ENCODE measurements at regions not wholly inside any gene's neighbourhood (a gene's known extent, or its start where the extent isn't known, plus 50 kb on each side); places are given as distances from the start of the nearest gene placed in this dataset.

- H3K27me3 Mint-ChIP-seq, result no peaks in the 10 kb centered on the region
- DNase-seq, result no peak
- no peak overlapping the region for H3K27ac Mint-ChIP-seq
- H3K4me3 Mint-ChIP-seq, result no peak overlapping the region
- ATAC-seq, result no peak
- no peaks in the 10 kb centered on the region for H3K36me3 Mint-ChIP-seq
- CTCF ChIA-PET, result no interaction called here
- H3K9me3 Mint-ChIP-seq (ENCODE audit: low read depth), result no peaks in the 10 kb centered on the region
- no peaks in the 10 kb centered on the region for H3K4me1 Mint-ChIP-seq
These were observed 91.7 kb upstream of the DSCAM start for GRCh38 chr21:40938611-40939010.

GRCh38 chr21:40947713-40948112 lies 100.8 kb upstream of the DSCAM start:
- Mint-ChIP-seq H3K9me3 (ENCODE audit: low read depth) (peaks cover 2% of the 10 kb centered on the region), H3K4me1 (no peaks in the 10 kb centered on the region), H3K36me3 (no peaks in the 10 kb centered on the region), H3K4me3 (no peak overlapping the region), H3K27ac (no peak overlapping the region), H3K27me3 (no peaks in the 10 kb centered on the region)
- CTCF ChIA-PET, result no interaction called here
- DNase-seq (no peak), ATAC-seq (no peak)

DNA sequence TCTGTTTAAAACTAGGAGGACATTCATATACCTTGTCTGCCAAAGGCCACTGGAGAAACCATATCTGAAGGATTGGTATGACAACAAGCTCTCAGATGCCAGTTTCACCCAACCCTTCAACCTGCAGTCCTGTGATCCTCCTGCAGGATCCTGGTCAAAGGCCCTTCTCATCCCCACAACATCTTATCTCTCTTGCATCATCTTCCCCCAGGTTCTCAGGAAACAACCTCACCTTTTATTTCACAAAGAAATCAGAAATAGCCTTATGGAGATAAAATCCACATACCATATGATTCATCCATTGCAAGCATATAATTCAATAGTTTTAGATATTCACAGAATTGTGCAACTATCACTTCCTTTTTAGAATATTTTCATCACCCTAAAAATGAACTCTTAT lies 104.0 kb upstream of the DSCAM start:
- Mint-ChIP-seq H3K36me3 (no peaks in the 10 kb centered on the region), H3K27me3 (no peaks in the 10 kb centered on the region), H3K4me3 (no peak overlapping the region), H3K4me1 (no peaks in the 10 kb centered on the region), H3K27ac (no peak overlapping the region), H3K9me3 (ENCODE audit: low read depth) (peaks cover 2% of the 10 kb centered on the region)
- ATAC-seq (no peak), DNase-seq (no peak)
- CTCF ChIA-PET, result no interaction called here

DNA sequence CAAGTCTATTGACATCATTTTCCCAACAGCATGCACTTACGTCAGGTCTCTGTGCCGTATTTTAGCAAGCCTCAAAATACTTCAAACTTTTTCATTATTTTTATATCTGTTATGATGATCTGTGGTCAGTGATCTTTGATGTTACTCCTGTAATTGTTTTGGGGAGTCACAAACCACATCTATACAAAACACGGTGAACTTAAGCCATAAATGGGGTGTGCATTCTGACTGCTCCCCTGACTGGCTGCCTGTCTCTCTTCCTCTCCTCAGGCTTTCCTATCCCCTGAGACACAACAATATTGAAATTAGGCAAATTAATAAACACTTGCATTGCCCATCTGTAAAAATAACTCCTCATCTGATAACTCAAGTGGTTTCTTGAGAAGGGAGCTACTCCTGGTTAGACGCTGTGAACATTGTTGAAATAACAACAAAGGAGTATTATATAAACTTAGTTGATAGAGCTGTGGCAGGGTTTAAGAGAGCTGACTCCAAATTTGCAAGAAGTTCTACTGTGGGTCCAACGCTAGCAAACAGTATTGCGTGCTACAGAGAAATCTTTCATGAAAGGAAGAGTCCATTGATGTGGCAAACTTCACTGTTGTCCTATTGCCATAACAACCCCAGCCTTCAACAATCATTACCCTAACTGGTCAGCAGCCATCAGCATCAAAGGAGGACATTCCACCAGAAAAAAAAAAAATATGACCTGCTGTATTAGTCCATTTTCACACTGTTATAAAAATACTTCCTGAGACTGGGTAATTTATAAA lies 105.8 kb upstream of the DSCAM start:
- no peak overlapping the region for H3K27ac Mint-ChIP-seq
- CTCF ChIA-PET, result no interaction called here
- H3K9me3 Mint-ChIP-seq (ENCODE audit: low read depth), result no peaks in the 10 kb centered on the region
- no peak for ATAC-seq
- no peaks in the 10 kb centered on the region for H3K4me1 Mint-ChIP-seq
- H3K27me3 Mint-ChIP-seq, result no peaks in the 10 kb centered on the region
- H3K36me3 Mint-ChIP-seq, result no peaks in the 10 kb centered on the region
- H3K4me3 Mint-ChIP-seq, result no peak overlapping the region
- no peak for DNase-seq

- Mint-ChIP-seq H3K27ac (no peak overlapping the region), H3K27me3 (no peaks in the 10 kb centered on the region), H3K9me3 (ENCODE audit: low read depth) (no peaks in the 10 kb centered on the region), H3K4me1 (no peaks in the 10 kb centered on the region), H3K36me3 (no peaks in the 10 kb centered on the region), H3K4me3 (no peak overlapping the region)
- CTCF ChIA-PET, result no interaction called here
- ATAC-seq (no peak), DNase-seq (no peak)
These were observed 117.7 kb upstream of the DSCAM start for GRCh38 chr21:40964691-40965090.

DNA sequence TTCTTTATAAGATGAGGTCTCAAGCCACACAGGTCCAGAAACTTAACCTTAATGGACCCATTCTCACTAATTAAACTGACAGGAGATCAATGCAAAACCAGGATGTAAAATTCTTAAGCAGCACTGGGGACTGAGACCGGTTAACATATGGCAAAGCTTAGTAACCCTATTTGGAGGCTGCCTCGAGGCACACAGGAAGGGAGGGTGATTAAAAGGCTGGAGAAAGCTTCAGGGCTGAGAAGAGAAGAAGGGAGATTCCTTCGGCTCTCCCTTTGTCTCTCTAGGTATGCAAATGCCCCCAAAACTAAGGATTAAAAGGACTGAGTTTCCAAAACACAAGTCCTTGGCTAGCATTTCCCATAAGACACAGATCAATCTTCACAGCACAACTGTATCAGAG lies 120.8 kb upstream of the DSCAM start:
- Mint-ChIP-seq H3K27ac (no peak overlapping the region), H3K9me3 (ENCODE audit: low read depth) (no peaks in the 10 kb centered on the region), H3K36me3 (no peaks in the 10 kb centered on the region), H3K4me3 (no peak overlapping the region), H3K4me1 (no peaks in the 10 kb centered on the region), H3K27me3 (no peaks in the 10 kb centered on the region)
- no peak for DNase-seq
- no peak for ATAC-seq
- CTCF ChIA-PET, result no interaction called here

DNA sequence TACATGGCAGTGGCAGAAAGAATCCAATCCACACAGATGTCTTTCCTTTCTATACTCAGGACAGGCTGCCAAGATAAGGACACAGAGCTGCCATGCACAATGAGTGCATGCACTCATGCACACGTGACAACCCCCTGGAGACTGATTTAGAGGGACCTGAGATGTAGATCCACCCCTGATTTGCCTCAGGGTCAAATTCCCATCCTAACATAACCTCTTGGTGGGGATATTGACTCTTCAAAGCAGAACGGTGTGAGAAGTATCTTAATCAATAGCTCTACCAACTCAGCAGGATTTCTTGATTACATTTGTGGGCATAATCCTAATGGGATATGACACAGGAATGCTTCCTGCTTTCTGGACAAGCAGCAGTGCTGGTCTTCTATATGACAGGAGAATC lies 125.2 kb upstream of the DSCAM start:
- Mint-ChIP-seq H3K4me1 (no peaks in the 10 kb centered on the region), H3K36me3 (no peaks in the 10 kb centered on the region), H3K27ac (no peak overlapping the region), H3K9me3 (ENCODE audit: low read depth) (peaks cover 2% of the 10 kb centered on the region), H3K4me3 (no peak overlapping the region), H3K27me3 (no peaks in the 10 kb centered on the region)
- DNase-seq (no peak), ATAC-seq (no peak)
- CTCF ChIA-PET, result no interaction called here

DNA sequence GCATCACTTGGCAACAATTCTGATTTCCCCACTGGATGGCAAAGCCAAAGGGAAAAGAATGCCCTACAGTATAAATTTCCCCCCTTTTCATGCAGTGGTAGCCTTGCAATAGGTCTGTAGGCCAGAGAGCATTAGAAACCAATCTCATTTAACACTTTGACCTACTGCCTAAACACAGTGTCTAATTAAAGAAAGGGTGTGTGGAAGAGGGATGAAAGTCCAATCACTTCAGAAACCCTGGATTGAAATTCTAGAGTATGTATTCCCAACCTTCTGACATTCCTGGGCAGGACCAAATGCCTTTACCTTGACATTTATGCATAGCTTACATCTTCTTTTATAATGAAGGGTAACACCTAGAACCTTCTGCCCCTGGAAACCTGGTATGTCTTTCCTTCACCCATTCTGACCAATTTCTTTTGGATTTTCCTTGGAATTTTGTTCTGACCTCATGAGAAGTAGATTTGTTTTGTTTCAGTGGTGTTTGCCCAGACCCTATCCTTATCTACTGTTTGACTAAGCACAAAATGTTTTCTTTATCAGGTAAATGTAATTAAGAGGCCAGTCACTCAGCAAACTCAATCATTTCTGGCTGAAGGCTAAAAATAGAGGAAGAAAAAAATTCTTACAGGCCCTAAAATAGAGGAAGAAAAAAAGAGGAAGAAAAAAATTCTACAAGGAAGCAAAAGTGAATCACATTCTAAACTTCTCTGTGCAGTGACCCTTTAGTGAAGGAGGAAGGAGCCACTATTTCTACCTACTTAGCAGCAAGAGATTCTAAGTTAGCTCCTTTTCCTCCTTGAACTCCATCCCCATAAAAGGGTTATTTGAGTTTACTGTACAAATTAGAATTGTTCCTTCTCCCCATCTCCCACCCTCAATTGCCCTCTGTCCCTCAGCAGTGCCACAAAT lies 129.5 kb upstream of the DSCAM start:
- ATAC-seq, result no peak
- no peaks in the 10 kb centered on the region for H3K4me1 Mint-ChIP-seq
- H3K36me3 Mint-ChIP-seq, result no peaks in the 10 kb centered on the region
- H3K27me3 Mint-ChIP-seq, result no peaks in the 10 kb centered on the region
- peaks cover 5% of the 10 kb centered on the region for H3K9me3 Mint-ChIP-seq (ENCODE audit: low read depth)
- no peak overlapping the region for H3K27ac Mint-ChIP-seq
- CTCF ChIA-PET, result no interaction called here
- DNase-seq, result no peak
- H3K4me3 Mint-ChIP-seq, result no peak overlapping the region

DNA sequence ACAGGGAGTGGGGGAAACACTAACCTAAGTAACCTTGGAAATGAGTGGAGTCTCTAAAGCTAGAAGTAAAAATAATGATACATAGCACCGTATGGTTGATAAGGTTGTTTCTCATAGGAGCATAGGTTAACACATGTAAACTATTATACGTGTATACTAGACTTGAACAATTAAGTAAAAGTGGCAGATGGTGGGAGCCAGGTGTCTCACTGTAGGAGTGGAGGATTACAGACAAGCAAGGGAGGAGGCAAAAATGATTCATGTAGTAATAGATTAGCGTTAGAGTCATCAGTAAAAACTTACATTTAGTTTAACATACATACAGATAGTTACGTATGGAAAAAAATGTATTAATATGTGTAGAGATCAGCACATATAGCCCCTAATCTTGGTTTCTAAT lies 138.4 kb upstream of the DSCAM start:
- Mint-ChIP-seq H3K27me3 (no peaks in the 10 kb centered on the region), H3K4me1 (no peaks in the 10 kb centered on the region), H3K36me3 (no peaks in the 10 kb centered on the region), H3K4me3 (no peak overlapping the region), H3K27ac (no peak overlapping the region), H3K9me3 (ENCODE audit: low read depth) (peaks cover 3% of the 10 kb centered on the region)
- no peak for ATAC-seq
- CTCF ChIA-PET, result no interaction called here
- DNase-seq, result no peak

GRCh38 chr21:40990366-40990765 lies 143.4 kb upstream of the DSCAM start:
- DNase-seq (no peak), ATAC-seq (no peak)
- H3K27ac Mint-ChIP-seq, result no peak overlapping the region
- CTCF ChIA-PET, result no interaction called here
- no peaks in the 10 kb centered on the region for H3K27me3 Mint-ChIP-seq
- no peaks in the 10 kb centered on the region for H3K36me3 Mint-ChIP-seq
- no peak overlapping the region for H3K4me3 Mint-ChIP-seq
- H3K4me1 Mint-ChIP-seq, result no peaks in the 10 kb centered on the region
- H3K9me3 Mint-ChIP-seq (ENCODE audit: low read depth), result no peaks in the 10 kb centered on the region

DNA sequence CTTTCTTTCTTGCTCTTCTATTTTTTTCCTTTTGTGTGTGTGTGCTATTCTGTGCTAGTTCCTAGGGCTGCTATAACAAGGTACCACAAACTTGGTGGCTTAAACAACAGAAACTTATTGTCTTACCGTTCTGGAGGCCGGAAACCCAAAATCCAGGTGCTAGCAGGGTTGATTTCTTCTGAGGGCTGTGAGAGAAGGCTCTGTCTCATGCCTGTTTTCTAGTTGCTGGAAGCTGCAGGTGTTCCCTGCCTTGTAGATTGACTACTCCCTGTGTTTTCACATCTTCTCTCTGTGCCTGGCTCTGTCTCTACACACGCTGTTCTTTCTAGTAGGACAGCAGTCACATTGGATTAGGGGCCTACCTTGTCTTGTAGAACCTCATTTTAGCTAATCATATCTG lies 150.9 kb upstream of the DSCAM start:
- DNase-seq (no peak), ATAC-seq (no peak)
- Mint-ChIP-seq H3K27ac (no peak overlapping the region), H3K9me3 (ENCODE audit: low read depth) (peaks cover 12% of the 10 kb centered on the region), H3K4me3 (no peak overlapping the region), H3K36me3 (no peaks in the 10 kb centered on the region), H3K27me3 (no peaks in the 10 kb centered on the region), H3K4me1 (no peaks in the 10 kb centered on the region)
- CTCF ChIA-PET, result no interaction called here

GRCh38 chr21:41000838-41001237 lies 153.9 kb upstream of the DSCAM start:
- ATAC-seq (no peak), DNase-seq (no peak)
- Mint-ChIP-seq H3K9me3 (ENCODE audit: low read depth) (peaks cover 12% of the 10 kb centered on the region), H3K27ac (no peak overlapping the region), H3K4me1 (no peaks in the 10 kb centered on the region), H3K27me3 (no peaks in the 10 kb centered on the region), H3K4me3 (no peak overlapping the region), H3K36me3 (no peaks in the 10 kb centered on the region)
- CTCF ChIA-PET, result no interaction called here

GRCh38 chr21:41006636-41007035 lies 159.7 kb upstream of the DSCAM start:
- H3K9me3 Mint-ChIP-seq (ENCODE audit: low read depth), result peaks cover 4% of the 10 kb centered on the region
- no peaks in the 10 kb centered on the region for H3K27me3 Mint-ChIP-seq
- no peak overlapping the region for H3K4me3 Mint-ChIP-seq
- no peak overlapping the region for H3K27ac Mint-ChIP-seq
- DNase-seq (no peak), ATAC-seq (no peak)
- CTCF ChIA-PET, result no interaction called here
- no peaks in the 10 kb centered on the region for H3K36me3 Mint-ChIP-seq
- no peaks in the 10 kb centered on the region for H3K4me1 Mint-ChIP-seq

GRCh38 chr21:41008351-41008750 lies 159.6 kb upstream of the BACE2 start:
- Mint-ChIP-seq H3K4me1 (no peaks in the 10 kb centered on the region), H3K9me3 (ENCODE audit: low read depth) (no peaks in the 10 kb centered on the region), H3K4me3 (no peak overlapping the region), H3K36me3 (no peaks in the 10 kb centered on the region), H3K27me3 (no peaks in the 10 kb centered on the region), H3K27ac (no peak overlapping the region)
- no peak for DNase-seq
- CTCF ChIA-PET, result no interaction called here
- no peak for ATAC-seq

Measured in activated CD8-positive, alpha-beta memory T cell treated with anti-CD3 and anti-CD28 coated beads, Interleukin-2, amount 10 ng/mL, durations not matched to agents 7 days and 5 days (primary cell).